ENCODE measurements at regions not wholly inside any gene's neighbourhood (a gene's known extent, or its start where the extent isn't known, plus 50 kb on each side); places are given as distances from the start of the nearest gene placed in this dataset.

- Histone ChIP-seq H3K27ac (replicated peaks in 1 of 4) (no peak overlapping the region), H3K9me3 (no peaks in the 10 kb centered on the region), H3K36me3 (no peaks in the 10 kb centered on the region), H3K4me3 (no peak overlapping the region), H3K4me1 (no peaks in the 10 kb centered on the region), H3K27me3 (no peaks in the 10 kb centered on the region)
- 70% methylated on average over 6 of the region's 6 CpGs for WGBS
- intact Hi-C loops (cut with DNase I), result no loop called here
- TF ChIP-seq POLR2AphosphoS5 (IDR thresholded peaks at IDR 0.05), result no peak
- no peak for TF ChIP-seq POLR2A (IDR thresholded peaks at IDR 0.05; ENCODE audit: low read depth)
- no peak for TF ChIP-seq EP300 (IDR thresholded peaks at IDR 0.05)
- TF ChIP-seq CTCF (IDR thresholded peaks at IDR 0.05), result no peak
- no peak for DNase-seq (ENCODE audit: extremely low spot score)
Observed at GRCh38 chr6:155701342-155701741, 245.7 kb upstream of the NOX3 start.

GRCh38 chr6:155695495-155695894 lies 239.9 kb upstream of the NOX3 start:
- TF ChIP-seq CTCF (IDR thresholded peaks at IDR 0.05) (no peak), EP300 (IDR thresholded peaks at IDR 0.05) (no peak)
- Histone ChIP-seq H3K27ac (replicated peaks in 1 of 4) (no peak overlapping the region), H3K36me3 (no peaks in the 10 kb centered on the region), H3K9me3 (no peaks in the 10 kb centered on the region), H3K4me1 (no peaks in the 10 kb centered on the region), H3K4me3 (no peak overlapping the region), H3K27me3 (no peaks in the 10 kb centered on the region)
- intact Hi-C loops (cut with DNase I), result no loop called here
- DNase-seq (ENCODE audit: extremely low spot score), result no peak
- WGBS, result 93% methylated on average over 7 of the region's 7 CpGs

- WGBS, result 87% methylated on average over 3 of the region's 3 CpGs
- H3K9me3 ChIP-seq, result no peaks in the 10 kb centered on the region
- no peak overlapping the region for H3K4me3 ChIP-seq
- intact Hi-C loops (cut with DNase I), result no loop called here
- no peak overlapping the region for H3K27ac ChIP-seq (replicated peaks in 1 of 4)
- H3K4me1 ChIP-seq, result no peaks in the 10 kb centered on the region
- TF ChIP-seq CTCF (IDR thresholded peaks at IDR 0.05) (no peak), POLR2AphosphoS5 (IDR thresholded peaks at IDR 0.05) (no peak), EP300 (IDR thresholded peaks at IDR 0.05) (no peak), POLR2A (IDR thresholded peaks at IDR 0.05; ENCODE audit: low read depth) (no peak)
- no peaks in the 10 kb centered on the region for H3K36me3 ChIP-seq
- DNase-seq (ENCODE audit: extremely low spot score), result no peak
- no peaks in the 10 kb centered on the region for H3K27me3 ChIP-seq
Observed at GRCh38 chr6:155694419-155694790, 238.8 kb upstream of the NOX3 start.

- no peak for TF ChIP-seq POLR2AphosphoS5 (IDR thresholded peaks at IDR 0.05)
- no peak for TF ChIP-seq POLR2A (IDR thresholded peaks at IDR 0.05; ENCODE audit: low read depth)
- TF ChIP-seq CTCF (IDR thresholded peaks at IDR 0.05), result no peak
- no peak for TF ChIP-seq EP300 (IDR thresholded peaks at IDR 0.05)
- H3K27me3 ChIP-seq, result no peaks in the 10 kb centered on the region
- H3K9me3 ChIP-seq, result no peaks in the 10 kb centered on the region
- 89% methylated on average over 10 of the region's 10 CpGs for WGBS
- intact Hi-C loops (cut with DNase I), result no loop called here
- no peak overlapping the region for H3K27ac ChIP-seq (replicated peaks in 1 of 4)
- H3K4me1 ChIP-seq, result no peaks in the 10 kb centered on the region
- no peak overlapping the region for H3K4me3 ChIP-seq
- H3K36me3 ChIP-seq, result no peaks in the 10 kb centered on the region
- no peak for DNase-seq (ENCODE audit: extremely low spot score)
Observed at GRCh38 chr6:155693573-155694418, 238.2 kb upstream of the NOX3 start.

- no peak overlapping the region for H3K27ac ChIP-seq (replicated peaks in 1 of 4)
- H3K4me3 ChIP-seq, result no peak overlapping the region
- H3K9me3 ChIP-seq, result no peaks in the 10 kb centered on the region
- TF ChIP-seq POLR2A (IDR thresholded peaks at IDR 0.05; ENCODE audit: low read depth) (no peak), POLR2AphosphoS5 (IDR thresholded peaks at IDR 0.05) (no peak), EP300 (IDR thresholded peaks at IDR 0.05) (no peak), CTCF (IDR thresholded peaks at IDR 0.05) (no peak)
- intact Hi-C loops (cut with DNase I), result no loop called here
- no peak for DNase-seq (ENCODE audit: extremely low spot score)
- no peaks in the 10 kb centered on the region for H3K27me3 ChIP-seq
- no peaks in the 10 kb centered on the region for H3K36me3 ChIP-seq
- 74% methylated on average over 3 of the region's 3 CpGs for WGBS
- no peaks in the 10 kb centered on the region for H3K4me1 ChIP-seq
Observed at GRCh38 chr6:155690820-155691219, 235.2 kb upstream of the NOX3 start.

Data from esophagus muscularis mucosa (tissue), 4 donors.